CD4-positive, alpha-beta T cell (primary cell): ENCODE measurements at regions not wholly inside any gene's neighbourhood (a gene's known extent, or its start where the extent isn't known, plus 50 kb on each side); places are given as distances from the start of the nearest gene placed in this dataset.

Source experiments
- ATAC-seq: fragments of 200-7000 bp; cut with Tn5 transposase; one replicate; pipeline ENCODE4 v1.10.0; 2022; ENCODE audit warnings: mild to moderate bottlenecking; ENCODE audit not compliant: poor library complexity
- CTCF ChIA-PET: fragments of 350-600 bp; sonication (Branson Sonifier 250); formaldehyde crosslinking; loops from one replicate; lab custom pipeline; 2021; ENCODE audit warnings: antibody characterized with exemption, inconsistent platforms; lab: Charles Lee
- POLR2A ChIA-PET: fragments of 350-600 bp; sonication (Branson Sonifier 250); formaldehyde crosslinking; loops from one replicate; lab custom pipeline; 2021; ENCODE audit warnings: antibody characterized with exemption, inconsistent platforms; lab: Charles Lee
- DNase-seq, 14 experiments: peaks; one replicate each; pipeline ENCODE4 v3.0.0-alpha.2; 2013 to 2020; ENCODE audit warnings: mixed read lengths in 2 of 14
- H3K27ac ChIP-seq, 2 donors: one replicate each; pipeline versions ENCODE4 v1.5.1 to v1.7.0; 2013; ENCODE audit warnings: low read length in 2 of 2, low read depth in 1 of 2, mild to moderate bottlenecking in 1 of 2
- H3K27me3 ChIP-seq, 2 experiments: 1 replicate in 1 of 2; 2 replicates in 1 of 2; pipeline versions ENCODE4 v1.6.1 to v1.7.0; 2013; ENCODE audit warnings: low read length in 2 of 2, control low read depth in 1 of 2, mild to moderate bottlenecking in 1 of 2, moderate library complexity in 1 of 2; ENCODE audit not compliant: insufficient read depth in 2 of 2, control insufficient read depth in 1 of 2
- H3K36me3 ChIP-seq: one replicate; pipeline ENCODE4 v1.6.1; 2013; ENCODE audit warnings: low read length, control low read depth; ENCODE audit not compliant: insufficient read depth
- H3K4me1 ChIP-seq: one replicate; pipeline ENCODE4 v1.6.1; 2013; ENCODE audit warnings: low read length, control low read depth; ENCODE audit not compliant: insufficient read depth
- H3K4me3 ChIP-seq: one replicate; pipeline ENCODE4 v1.5.1; 2013; ENCODE audit warnings: mild to moderate bottlenecking, low read length, moderate library complexity
- H3K9me3 ChIP-seq, 2 experiments: 1 replicate in 1 of 2; 2 replicates in 1 of 2; pipeline versions ENCODE4 v1.6.1 to v1.7.0; 2013; ENCODE audit warnings: low read length in 2 of 2, mild to moderate bottlenecking in 2 of 2, control low read depth in 1 of 2, moderate library complexity in 1 of 2; ENCODE audit not compliant: control insufficient read depth in 1 of 2, insufficient read depth in 1 of 2
- H3K27ac Mint-ChIP-seq: one replicate; pipeline ENCODE4 v1.8.0; 2020; ENCODE audit warnings: mixed read lengths
- H3K27me3 Mint-ChIP-seq: one replicate; pipeline ENCODE4 v1.8.0; 2021; ENCODE audit warnings: mixed read lengths
- H3K36me3 Mint-ChIP-seq: one replicate; pipeline ENCODE4 v1.8.0; 2021; ENCODE audit warnings: low read depth, mixed read lengths
- H3K4me1 Mint-ChIP-seq: one replicate; pipeline ENCODE4 v1.8.0; 2021; ENCODE audit warnings: low read depth, mixed read lengths
- H3K4me3 Mint-ChIP-seq: one replicate; pipeline ENCODE4 v1.8.0; 2020; ENCODE audit warnings: mild to moderate bottlenecking, mixed read lengths
- H3K9me3 Mint-ChIP-seq: one replicate; pipeline ENCODE4 v1.8.0; 2020; ENCODE audit warnings: mixed read lengths
- CTCF ChIP-seq: fragments of 200-600 bp; IDR thresholded peaks from one replicate; pipeline ENCODE4 v1.8.0; 2022; ENCODE audit warnings: antibody characterized with exemption, mild to moderate bottlenecking
- intact Hi-C, 2 experiments: fragments of 100-400 bp; cut with DNase I in 1 of 2; cut with micrococcal nuclease in 1 of 2; formaldehyde crosslinking; loops; one replicate each; pipeline versions ENCODE4 v1.15.1 to v1.9.0; 2023 to 2025; cut with DNase I, micrococcal nuclease

DNA sequence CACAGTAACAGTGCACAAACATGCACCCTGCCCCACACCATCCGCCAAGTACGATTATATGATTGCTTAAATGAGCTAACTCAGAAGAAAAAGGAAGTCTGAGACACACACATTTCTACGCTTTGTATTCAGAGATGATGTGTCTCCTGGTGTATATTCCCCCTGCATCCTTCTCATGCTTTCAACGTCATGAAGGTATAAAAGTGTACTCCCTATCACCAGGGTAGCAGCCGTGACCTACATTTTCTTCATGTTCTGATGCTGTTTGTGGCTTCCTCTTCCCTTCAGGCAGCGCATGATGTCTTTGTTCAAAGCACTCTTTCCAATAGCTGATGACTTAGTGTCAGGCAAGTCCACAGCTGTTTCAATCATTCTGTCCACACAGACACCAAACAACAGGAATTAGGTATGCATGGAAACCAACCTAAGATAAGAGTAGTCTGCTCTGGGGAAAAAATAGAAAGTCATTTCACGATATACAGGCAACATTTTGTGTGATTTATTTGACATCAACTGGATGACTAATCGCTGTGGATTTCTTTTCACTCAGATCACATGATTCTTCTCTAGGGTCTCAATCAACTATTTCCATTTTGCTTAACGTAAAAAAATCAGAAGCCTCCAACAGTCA, 269.4 kb upstream of the PTGER4 start:
- H3K4me1 ChIP-seq: peaks cover 53% of the 10 kb centered on the region
- H3K27me3 Mint-ChIP-seq: no peaks in the 10 kb centered on the region
- peak overlapping the region; percentile 87 for H3K27ac Mint-ChIP-seq
- POLR2A ChIA-PET: interaction anchor here (0.6 to 4.5 kb wide), 27 partner anchors 8 to 344 kb away, joined by 3 to 43 read pairs (median 5); partner anchors contain the start of gene PTGER4
- intact Hi-C loops: loop anchor here (1.0 to 10.0 kb wide), 9 partner anchors 26 to 1196 kb away; partner anchors contain the start of genes FYB1 (in 1 of the 2), PTGER4 (in 1 of the 2) and RPL37 (in 1 of the 2)
- no peaks in the 10 kb centered on the region for H3K36me3 ChIP-seq
- peaks cover 4% of the 10 kb centered on the region for H3K9me3 Mint-ChIP-seq
- H3K27ac ChIP-seq: peak overlapping the region; percentile 94 to 96
- CTCF ChIA-PET: interaction anchor here (0.6 to 3.5 kb wide), 10 partner anchors 9 to 279 kb away, joined by 3 to 13 read pairs (median 4); partner anchors contain the start of gene PTGER4
- TF ChIP-seq CTCF: no peak
- peak overlapping the region; percentile 33 for H3K4me3 ChIP-seq
- H3K4me3 Mint-ChIP-seq: peak overlapping the region; percentile 65
- DNase-seq: peak in 13 of 14 experiments; percentile 44 to 97 (median 66)
- H3K4me1 Mint-ChIP-seq: peaks cover 53% of the 10 kb centered on the region
- no peaks in the 10 kb centered on the region for H3K9me3 ChIP-seq
- H3K27me3 ChIP-seq: no peaks in the 10 kb centered on the region
- ATAC-seq: peak; percentile 79
- H3K36me3 Mint-ChIP-seq: peaks cover 4% of the 10 kb centered on the region

DNA sequence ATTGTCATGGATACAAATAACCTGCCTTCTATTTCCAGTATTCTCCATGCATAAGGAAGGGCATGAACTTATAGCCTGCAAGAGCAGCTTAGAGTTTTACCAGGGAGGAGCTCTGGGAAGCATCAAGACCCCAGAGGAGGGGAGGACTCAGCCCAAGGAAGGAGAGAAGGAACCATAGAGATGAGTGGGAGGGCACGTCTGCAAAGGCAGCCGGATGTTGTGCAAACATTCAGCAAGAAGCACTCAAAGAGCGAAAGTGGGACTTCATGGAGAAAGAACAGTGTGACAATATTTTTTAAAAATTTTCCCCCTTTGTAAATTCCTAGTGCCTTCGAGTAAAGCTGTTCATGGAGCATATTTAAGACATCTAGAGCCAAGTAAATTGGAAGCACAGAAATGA, 270.1 kb upstream of the PTGER4 start:
- H3K36me3 ChIP-seq: no peaks in the 10 kb centered on the region
- ATAC-seq (peak; percentile 28), DNase-seq (peak in 13 of 14 experiments; percentile 14 to 83 (median 44))
- intact Hi-C loops: loop anchor here in 1 of 2 experiments (10.0 kb wide), 1 partner anchor 425 kb away; the partner anchor contains the start of gene RPL37
- Mint-ChIP-seq H3K4me3 (peak overlapping the region; percentile 56), H3K36me3 (peaks cover 4% of the 10 kb centered on the region), H3K27me3 (no peaks in the 10 kb centered on the region), H3K4me1 (peaks cover 60% of the 10 kb centered on the region), H3K27ac (peak overlapping the region; percentile 87), H3K9me3 (peaks cover 5% of the 10 kb centered on the region)
- H3K4me3 ChIP-seq: peak overlapping the region; percentile 33
- H3K27ac ChIP-seq: peak overlapping the region; percentile 94 to 96
- no peaks in the 10 kb centered on the region for H3K9me3 ChIP-seq
- CTCF ChIA-PET: interaction anchor here (0.6 to 3.5 kb wide), 8 partner anchors 8 to 270 kb away, joined by 3 to 13 read pairs (median 6); partner anchors contain the start of gene PTGER4
- TF ChIP-seq CTCF: no peak
- POLR2A ChIA-PET: interaction anchor here (0.6 to 4.5 kb wide), 19 partner anchors 8 to 345 kb away, joined by 3 to 43 read pairs (median 7); partner anchors contain the start of gene PTGER4
- peaks cover 56% of the 10 kb centered on the region for H3K4me1 ChIP-seq
- no peaks in the 10 kb centered on the region for H3K27me3 ChIP-seq

GRCh38 chr5:40406741-40407211, 272.9 kb upstream of the PTGER4 start:
- no peaks in the 10 kb centered on the region for H3K27me3 ChIP-seq
- intact Hi-C loops: loop anchor here in 1 of 2 experiments (10.0 kb wide), 1 partner anchor 428 kb away; the partner anchor contains the start of gene RPL37
- H3K27ac Mint-ChIP-seq: peak overlapping the region; percentile 87
- H3K9me3 Mint-ChIP-seq: peaks cover 7% of the 10 kb centered on the region
- peaks cover 61% of the 10 kb centered on the region for H3K4me1 ChIP-seq
- H3K4me3 ChIP-seq: no peak overlapping the region
- TF ChIP-seq CTCF: no peak
- H3K27me3 Mint-ChIP-seq: no peaks in the 10 kb centered on the region
- ChIA-PET CTCF (interaction anchor here (1.1 to 1.7 kb wide), 2 partner anchors 17 to 35 kb away, joined by 4 to 5 read pairs; no protein-coding TSS in a partner anchor), POLR2A (interaction anchor here (1.1 to 2.0 kb wide), 3 partner anchors 21 to 98 kb away, joined by 3 to 11 read pairs (median 6); no protein-coding TSS in a partner anchor)
- ATAC-seq (no peak), DNase-seq (peak in 7 of 14 experiments; percentile 15 to 70 (median 24))
- H3K4me1 Mint-ChIP-seq: peaks cover 81% of the 10 kb centered on the region
- no peaks in the 10 kb centered on the region for H3K9me3 ChIP-seq
- no peaks in the 10 kb centered on the region for H3K36me3 ChIP-seq
- H3K36me3 Mint-ChIP-seq: peaks cover 4% of the 10 kb centered on the region
- H3K27ac ChIP-seq: peak overlapping the region; percentile 74 to 91
- peak overlapping the region; percentile 78 for H3K4me3 Mint-ChIP-seq
